GM18499 (cell line): ENCODE measurements at regions not wholly inside any gene's neighbourhood (a gene's known extent, or its start where the extent isn't known, plus 50 kb on each side); places are given as distances from the start of the nearest gene placed in this dataset.

Source experiments
- ATAC-seq: cut with Tn5 transposase; IDR thresholded peaks from one replicate; pipeline ENCODE4 v1.9.1; 2021; ENCODE audit warnings: moderate number of reproducible peaks; ENCODE audit not compliant: insufficient read depth, unreplicated experiment

GRCh38 chr2:212914392-212914791 is 237.0 kb downstream of the IKZF2 start:
- no peak for ATAC-seq

GRCh38 chr2:212913640-212914306 is 237.6 kb downstream of the IKZF2 start:
- ATAC-seq: no peak

GRCh38 chr2:212912445-212913103 is 238.8 kb downstream of the IKZF2 start:
- ATAC-seq: no peak

GRCh38 chr2:212911011-212911410 is 240.4 kb downstream of the IKZF2 start:
- ATAC-seq: no peak

- no peak for ATAC-seq
Observed at GRCh38 chr2:212908682-212909435, 242.6 kb downstream of the IKZF2 start.

GRCh38 chr2:212908031-212908430 is 243.4 kb downstream of the IKZF2 start:
- ATAC-seq: no peak

GRCh38 chr2:212906620-212907019 is 244.8 kb downstream of the IKZF2 start:
- no peak for ATAC-seq

GRCh38 chr2:212905640-212906201 is 245.7 kb downstream of the IKZF2 start:
- ATAC-seq: no peak

- no peak for ATAC-seq
Observed at GRCh38 chr2:212904646-212905045, 246.8 kb downstream of the IKZF2 start.

- ATAC-seq: no peak
Observed at GRCh38 chr2:212903413-212903812, 248.0 kb downstream of the IKZF2 start.

GRCh38 chr2:212902421-212902820 is 249.0 kb downstream of the IKZF2 start:
- no peak for ATAC-seq

GRCh38 chr2:212901604-212902275 is 249.7 kb downstream of the IKZF2 start:
- no peak for ATAC-seq

- no peak for ATAC-seq
Observed at GRCh38 chr2:212900715-212901114, 250.7 kb downstream of the IKZF2 start.

- no peak for ATAC-seq
Observed at GRCh38 chr2:212898011-212898410, 253.4 kb downstream of the IKZF2 start.

GRCh38 chr2:212897296-212897695 is 254.1 kb downstream of the IKZF2 start:
- ATAC-seq: no peak

GRCh38 chr2:212894026-212894425 is 257.4 kb downstream of the IKZF2 start:
- no peak for ATAC-seq

GRCh38 chr2:212893216-212893615 is 258.2 kb downstream of the IKZF2 start:
- ATAC-seq: no peak

GRCh38 chr2:212892193-212892592 is 259.2 kb downstream of the IKZF2 start:
- no peak for ATAC-seq

- ATAC-seq: no peak
Observed at GRCh38 chr2:212891580-212891979, 259.8 kb downstream of the IKZF2 start.

GRCh38 chr2:212882626-212883025 is 268.8 kb downstream of the IKZF2 start:
- ATAC-seq: peak; percentile 73
